ENCODE measurements at regions not wholly inside any gene's neighbourhood (a gene's known extent, or its start where the extent isn't known, plus 50 kb on each side); places are given as distances from the start of the nearest gene placed in this dataset.

DNA sequence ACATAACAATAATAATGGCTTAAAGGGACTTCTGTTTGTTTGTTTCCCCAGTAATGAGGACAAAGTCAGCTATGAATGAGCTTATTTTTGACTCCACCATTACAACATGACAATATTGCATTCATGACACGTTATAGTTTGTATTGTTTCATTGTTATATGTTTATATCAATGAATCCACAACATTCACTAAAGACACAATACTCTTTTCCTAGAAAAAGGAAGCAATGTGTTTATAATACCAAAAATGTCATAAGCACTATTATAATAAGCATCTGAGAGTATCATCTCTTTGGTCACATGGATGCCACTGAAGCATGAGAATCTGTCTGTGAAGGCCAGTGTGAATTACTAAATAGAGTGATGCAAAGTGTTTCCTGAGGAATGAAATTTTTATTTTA is 1026.9 kb upstream of the C9orf72 start:
- no peak for DNase-seq (ENCODE audit: low read depth in 2 of 2)

DNA sequence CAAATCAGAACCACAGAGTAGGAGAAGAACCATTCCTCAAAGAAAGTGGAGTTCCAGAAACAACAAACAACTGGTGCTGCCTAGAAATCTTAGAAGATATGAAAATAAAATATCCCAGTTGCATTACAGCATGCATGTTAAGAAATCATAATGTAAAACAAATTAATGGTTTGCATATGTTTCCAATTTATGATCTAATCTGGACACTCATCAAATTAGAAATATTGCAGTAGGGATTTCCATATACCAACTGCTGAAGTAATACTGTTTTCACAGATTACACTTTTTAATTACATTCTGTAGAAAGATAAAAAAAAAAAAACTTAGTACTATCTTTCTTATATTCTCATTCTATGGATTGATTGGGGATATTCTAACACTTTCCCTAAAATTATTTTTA is 1034.6 kb upstream of the C9orf72 start:
- DNase-seq (ENCODE audit: low read depth in 2 of 2) = no peak

DNA sequence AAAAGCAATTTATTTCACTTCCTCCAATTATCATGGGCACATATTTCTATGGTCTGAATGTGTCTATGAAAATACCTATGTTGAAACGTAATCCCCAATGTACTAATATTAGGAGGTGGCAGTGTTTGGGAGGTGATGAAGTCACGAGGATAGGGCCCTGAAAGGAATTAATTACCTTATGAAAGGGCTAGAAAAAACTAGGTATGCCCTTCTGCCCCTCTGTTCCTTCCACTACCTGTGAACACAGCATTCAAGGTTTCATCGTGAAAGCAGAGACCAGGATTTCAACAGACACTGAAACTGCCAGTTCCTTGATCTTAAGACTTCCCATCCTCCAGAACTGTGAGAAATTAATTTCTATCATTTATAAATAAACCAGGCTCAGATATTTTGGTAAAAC is 1037.1 kb upstream of the C9orf72 start:
- DNase-seq (ENCODE audit: low read depth in 2 of 2) = no peak

DNA sequence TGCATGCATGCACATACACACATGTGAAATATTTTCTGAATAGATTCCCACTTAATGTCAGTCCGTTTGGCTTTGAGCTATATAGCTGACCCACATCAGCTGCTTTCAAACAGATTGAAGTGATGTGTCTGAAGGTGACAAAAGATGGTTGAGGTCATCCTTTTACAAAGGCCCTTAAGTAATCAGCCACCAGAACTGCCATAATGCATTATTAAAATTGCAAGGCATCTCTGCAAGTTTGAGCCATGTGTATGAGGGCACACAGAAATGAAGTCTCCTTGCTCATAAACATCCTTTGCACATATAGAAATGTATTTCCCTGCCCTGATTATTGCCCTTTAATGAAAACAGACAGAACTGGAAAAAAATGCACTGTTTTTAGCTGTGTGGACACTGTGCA is 1043.0 kb upstream of the C9orf72 start:
- no peak for DNase-seq (ENCODE audit: low read depth in 2 of 2)

DNA sequence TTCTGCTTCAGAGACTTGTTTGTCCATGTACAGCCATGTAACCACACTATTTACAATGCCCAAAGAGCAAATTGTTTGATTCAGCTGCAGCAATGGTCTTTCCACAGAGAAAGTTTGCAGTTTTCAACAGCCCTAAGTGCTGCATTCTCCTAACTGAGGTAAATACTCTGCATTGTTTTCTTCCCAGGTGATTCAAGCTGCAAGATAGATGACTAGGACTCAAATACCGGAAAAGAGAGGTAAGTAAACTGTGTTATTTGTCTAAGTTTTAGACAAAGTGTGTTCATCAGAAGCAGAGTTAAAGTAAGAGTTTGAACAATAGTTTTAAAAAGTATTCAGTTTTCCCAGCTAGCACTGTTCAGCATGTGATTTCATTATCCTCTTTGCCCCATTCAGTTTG is 1046.7 kb upstream of the C9orf72 start:
- no peak for DNase-seq (ENCODE audit: low read depth in 2 of 2)

DNA sequence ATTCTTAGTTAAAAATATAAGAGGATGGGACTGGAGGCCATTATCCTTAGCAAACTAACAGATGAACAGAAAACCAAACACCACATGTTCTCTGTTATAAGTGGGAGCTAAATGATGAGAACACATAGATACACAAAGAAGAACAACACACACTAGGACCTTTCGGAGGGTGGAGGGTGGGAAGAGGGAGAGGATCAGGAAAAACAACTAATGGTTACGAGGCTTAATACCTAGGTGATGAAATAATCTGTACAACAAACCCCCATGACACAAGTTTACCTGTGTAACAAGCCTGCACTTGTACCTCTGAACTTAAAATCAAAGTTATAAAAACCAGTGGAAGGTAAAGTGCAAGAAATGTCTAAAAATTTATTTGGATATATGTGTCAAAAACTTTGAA is 1047.4 kb upstream of the C9orf72 start:
- no peak for DNase-seq (ENCODE audit: low read depth in 2 of 2)

DNA sequence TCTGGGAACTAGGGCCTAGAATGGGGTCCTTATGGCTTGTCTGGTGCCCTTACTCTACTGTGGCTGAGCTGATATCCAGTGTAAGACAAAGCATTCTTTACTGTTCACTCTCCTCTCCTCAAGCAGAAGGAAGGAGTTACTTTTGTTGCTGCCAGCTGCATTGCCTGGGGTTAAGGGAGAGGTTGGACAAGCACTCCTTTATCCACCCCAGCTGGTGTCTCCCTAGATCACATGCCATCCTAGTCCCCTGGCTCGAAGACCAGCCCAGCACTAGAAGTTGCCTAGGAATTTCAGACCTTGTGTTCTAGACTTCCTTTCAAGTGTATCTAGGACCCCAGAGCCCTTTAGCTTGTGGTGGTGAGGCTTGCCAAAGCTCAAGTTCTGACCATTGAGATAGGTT is 1051.5 kb upstream of the C9orf72 start:
- DNase-seq (ENCODE audit: low read depth in 2 of 2) = no peak

DNA sequence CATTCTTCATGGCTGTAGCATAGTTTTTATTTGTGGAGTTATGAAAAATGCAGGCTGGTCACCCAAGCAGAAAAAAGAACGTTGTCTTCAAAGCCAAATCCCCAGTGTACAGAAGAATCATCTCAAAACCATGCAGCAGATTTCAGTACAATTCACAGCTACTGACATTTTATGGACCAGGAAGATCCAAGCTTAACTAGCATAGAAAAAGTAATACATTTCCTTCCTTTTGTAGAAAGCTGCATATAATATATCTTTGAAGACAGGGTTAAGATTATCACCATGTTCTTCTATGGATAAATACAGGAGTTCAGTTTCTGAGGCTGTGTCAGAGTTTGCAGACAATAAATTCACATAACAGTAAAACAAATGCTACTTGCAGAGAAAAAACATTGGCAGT is 1054.8 kb upstream of the C9orf72 start:
- no peak for DNase-seq (ENCODE audit: low read depth in 2 of 2)

DNA sequence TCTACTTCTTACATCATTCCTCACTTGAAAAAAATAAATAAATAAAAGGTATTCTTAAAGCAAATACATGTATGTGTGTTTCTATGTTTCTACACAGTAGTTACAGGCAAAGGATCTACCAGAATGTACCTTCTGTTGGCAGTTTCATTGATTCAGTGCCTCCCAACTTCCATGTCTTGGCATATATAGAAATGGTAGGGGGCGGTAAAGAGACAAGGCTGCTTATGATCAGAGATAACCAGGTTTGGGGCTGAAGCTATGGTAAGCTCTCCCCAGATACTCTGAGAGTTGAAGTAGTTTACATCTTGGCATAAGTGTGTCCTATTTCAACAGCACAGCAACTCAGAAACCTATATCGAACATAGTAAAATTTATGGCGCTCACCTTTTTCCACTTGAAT is 1075.4 kb upstream of the C9orf72 start:
- DNase-seq (ENCODE audit: low read depth in 2 of 2) = no peak

DNA sequence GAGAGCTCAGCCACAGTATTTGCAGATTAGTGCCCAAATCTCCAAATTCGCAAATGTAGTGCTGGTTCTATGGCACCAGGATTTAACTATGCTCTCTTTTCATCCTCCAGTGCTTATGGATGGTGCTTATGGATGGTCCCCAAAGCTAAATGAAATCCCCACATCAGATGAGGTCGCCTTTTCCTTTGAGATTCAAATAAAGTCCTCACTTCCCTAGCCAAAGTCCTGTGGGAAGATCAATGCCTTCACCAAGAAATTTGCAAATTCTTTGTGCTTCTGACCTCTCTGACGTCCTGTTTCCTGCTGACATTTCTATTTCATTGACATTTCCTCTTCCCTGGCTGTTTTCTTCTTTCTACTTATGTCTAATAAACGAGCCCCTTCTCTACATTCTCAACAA is 1077.0 kb upstream of the C9orf72 start:
- no peak for DNase-seq (ENCODE audit: low read depth in 2 of 2)

DNA sequence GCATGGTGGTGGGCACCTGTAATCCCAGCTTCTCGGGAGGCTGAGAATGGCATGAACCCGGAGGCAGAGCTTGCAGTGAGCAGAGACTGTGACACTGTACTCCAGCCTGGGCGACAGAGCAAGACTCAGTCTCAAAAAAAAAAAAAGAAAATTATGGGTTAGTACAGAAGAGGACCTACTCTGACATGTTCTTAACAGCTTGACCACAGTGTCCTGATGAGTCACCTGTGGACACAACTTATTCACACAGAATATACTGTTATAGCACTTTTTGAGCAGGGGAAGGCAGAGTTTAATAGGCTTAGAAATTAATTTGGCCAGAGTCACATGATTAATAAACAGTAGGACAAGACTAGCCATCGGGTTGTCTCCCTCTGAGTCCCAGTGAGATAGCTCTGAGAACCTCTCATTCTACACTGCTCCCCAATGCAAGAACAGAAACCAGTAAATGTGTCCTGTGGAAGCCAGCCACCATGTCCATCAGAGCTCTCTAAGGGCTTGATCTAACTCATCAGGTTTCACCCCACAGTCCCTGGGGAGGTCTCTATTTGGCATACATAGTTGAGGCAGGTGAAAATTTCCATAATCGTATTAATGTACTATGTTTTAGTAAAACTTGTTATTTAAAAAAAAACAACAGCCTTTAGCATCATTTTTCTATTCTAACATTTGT is 1077.9 kb upstream of the C9orf72 start:
- no peak for DNase-seq (ENCODE audit: low read depth in 2 of 2)

DNA sequence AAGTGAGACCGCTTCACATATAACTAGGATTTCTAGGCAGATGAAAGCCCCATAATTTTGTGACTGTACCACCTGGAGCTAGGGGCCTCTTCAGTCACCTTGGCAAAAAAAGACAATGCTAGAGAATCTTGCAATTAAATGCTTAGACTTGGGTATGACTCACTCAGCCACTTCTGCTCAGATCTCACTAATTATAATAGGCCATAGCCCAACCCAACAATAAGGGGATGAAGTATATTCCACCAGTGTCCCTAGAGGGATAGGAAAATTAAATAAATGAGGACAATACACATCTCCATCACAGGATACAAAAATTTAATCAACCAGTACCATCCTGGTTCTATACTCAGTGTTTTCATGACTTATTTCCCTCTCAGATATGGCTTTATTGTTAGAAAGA is 1079.9 kb upstream of the C9orf72 start:
- no peak for DNase-seq (ENCODE audit: low read depth in 2 of 2)

DNA sequence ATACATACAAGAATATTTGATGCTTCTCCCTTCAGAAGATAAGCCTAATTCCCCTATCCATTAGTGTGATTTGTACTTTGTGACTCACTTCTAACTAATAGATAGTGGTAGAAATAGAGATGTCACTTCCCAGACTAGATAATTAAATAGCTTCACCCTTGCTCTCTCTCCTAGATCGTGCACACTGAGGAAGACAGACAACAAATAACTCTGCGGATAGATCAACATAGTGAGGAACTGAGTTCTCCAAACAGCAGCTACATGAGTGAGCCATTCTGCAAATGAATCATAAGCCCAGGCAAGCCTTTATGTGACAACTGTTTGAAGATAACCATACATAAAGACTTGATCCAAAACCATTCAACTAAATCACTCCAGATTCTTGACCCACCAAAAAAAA is 1083.4 kb upstream of the C9orf72 start:
- DNase-seq (ENCODE audit: low read depth in 2 of 2) = no peak

DNA sequence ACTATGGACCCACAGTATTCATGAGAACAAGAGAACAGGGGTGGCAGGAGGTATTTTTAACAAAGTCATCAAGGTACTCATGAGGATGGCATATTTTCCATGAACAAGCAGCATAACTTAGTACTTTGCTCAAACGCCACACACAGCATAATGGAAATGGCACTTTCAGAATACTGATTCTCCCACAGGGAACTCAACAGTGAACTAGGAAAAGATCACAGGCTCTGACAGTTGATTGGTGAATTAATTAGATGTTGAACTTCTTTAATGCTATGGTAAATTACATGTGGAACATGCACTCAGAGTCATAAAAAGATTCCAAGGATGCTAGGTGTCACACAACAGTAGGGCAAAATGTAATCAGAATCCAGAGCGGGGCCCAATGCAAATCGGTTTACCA is 1088.6 kb upstream of the C9orf72 start:
- no peak for DNase-seq (ENCODE audit: low read depth in 2 of 2)

DNA sequence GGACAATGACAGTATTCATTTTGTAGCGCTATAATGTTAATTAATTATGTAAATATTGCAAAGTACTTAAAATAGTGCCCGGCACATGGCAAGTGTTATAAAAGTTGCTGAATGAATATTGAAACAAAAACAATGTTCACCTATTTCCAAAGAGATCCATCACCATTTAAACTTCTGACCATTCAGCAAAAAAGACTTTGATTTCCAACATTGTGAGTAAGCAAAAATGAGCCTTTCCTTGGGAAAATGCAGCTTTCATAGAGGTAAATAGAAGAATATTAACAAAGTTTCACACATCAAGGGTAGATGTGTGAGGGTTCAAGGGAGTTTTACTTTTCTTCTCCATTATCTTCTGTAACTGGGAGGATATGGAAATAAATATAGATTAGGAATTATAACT is 1089.4 kb upstream of the C9orf72 start:
- DNase-seq (ENCODE audit: low read depth in 2 of 2) = no peak

DNA sequence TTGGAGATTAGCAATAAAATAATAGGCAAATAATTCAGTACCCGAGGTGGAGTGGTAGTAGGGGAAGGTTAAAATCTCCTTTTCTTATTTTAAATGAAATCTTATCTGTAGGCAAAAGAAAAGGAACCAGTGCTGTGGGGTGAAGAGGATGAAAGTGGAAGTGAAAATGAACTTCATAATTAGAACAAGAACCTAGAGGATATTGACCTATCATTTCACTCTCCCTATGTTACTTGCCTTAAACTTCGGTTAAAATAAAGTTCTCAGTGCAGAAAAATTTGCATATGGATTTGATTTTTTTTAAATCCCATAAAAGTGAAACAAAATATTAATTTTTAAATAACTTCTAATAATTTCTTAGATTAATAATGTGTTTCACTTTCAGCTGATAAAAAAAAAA is 1094.9 kb upstream of the C9orf72 start:
- DNase-seq (ENCODE audit: low read depth in 2 of 2) = no peak

DNA sequence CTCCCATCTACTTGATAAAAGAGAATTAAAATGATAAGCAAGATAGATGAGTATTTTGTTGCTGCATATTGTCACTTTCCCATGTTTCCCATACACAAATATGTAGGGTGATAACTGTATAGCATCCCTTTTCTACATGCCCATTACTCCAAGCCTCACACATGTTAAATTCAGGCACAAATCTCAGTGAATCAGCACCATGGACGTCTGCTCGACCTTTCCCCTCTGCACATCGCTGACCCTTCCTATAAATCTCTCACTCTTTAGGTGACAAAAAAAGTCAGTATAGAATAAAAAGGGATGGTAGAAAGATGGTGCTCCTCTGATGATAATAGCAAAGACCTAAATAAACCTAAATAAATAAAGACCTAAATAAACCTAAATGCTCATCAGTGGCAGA is 1097.7 kb upstream of the C9orf72 start:
- no peak for DNase-seq (ENCODE audit: low read depth in 2 of 2)

DNA sequence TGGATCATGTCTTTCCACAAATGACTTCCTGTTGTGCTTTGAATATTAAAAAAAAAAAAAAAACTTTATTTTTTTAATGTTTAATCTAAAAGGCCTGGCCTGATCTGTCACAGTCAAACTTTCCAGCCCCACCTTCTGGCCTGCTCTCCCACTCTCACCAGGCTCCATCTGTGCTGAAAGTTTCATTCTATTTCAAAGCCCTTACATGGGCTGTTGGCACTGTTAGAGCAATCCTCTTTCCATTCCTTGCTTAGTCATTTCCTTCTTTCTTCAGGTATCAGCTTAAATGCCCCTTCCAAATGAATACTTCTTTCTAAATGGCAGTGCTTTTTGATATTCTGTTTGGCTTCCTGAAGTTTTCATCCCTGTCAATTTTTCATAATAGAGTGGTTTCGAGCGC is 1104.8 kb upstream of the C9orf72 start:
- DNase-seq (ENCODE audit: low read depth in 2 of 2) = no peak

DNA sequence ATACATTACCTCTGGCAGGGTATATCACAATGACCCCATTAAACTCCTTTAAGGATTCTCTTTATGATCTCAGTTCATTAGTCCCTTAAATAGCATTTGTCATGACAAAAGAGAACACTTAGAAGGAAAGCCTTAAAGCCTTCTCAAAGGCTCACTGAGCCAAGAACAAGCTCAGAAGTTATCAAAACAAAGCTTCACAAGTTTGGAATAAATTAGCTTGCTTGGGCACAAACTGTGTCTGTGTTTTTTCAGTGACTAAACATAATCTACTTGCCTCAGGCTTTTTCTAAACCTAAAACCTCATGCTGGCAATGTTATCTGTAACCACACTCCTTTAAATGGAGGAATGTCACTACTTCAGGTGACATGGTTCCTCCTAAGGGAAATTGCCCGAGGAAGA is 1114.9 kb upstream of the C9orf72 start:
- no peak for DNase-seq (ENCODE audit: low read depth in 2 of 2)

DNA sequence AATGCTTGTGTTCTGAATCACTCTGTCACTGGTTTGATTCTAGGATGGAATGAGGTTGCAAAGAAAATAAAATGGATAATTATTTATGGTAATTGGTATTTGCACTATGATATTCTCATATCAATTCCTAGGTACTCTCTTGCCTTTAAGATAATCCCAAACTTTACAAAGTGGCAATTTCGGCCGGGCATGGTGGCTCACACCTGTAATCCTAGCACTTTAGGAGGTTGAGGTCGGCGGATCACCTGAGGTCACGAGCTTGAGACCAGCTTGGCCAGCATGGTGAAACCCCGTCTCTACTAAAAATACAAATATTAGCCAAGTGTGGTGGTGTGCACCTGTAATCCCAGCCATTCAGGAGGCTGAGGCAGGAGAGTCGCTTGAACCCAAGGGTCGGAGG is 1118.7 kb upstream of the C9orf72 start:
- no peak for DNase-seq (ENCODE audit: low read depth in 2 of 2)

DNA sequence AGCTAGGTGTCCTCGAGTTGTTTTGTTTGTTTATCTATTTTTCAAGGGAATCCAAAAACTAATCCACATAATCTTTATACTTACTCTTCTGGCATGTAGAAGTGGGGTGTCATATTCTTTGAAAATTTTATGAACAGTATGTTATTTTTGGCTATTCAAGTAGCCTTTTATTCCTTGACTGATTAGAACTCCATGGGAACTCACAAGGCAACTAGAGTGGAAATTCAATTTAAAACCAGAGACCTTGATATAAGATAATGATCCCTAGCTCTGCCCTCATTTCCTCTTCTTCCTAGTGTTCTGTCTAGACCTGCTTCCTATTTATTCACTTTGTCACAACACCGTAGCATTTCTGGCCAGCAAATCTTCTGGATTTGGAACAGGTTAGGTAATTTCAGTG is 1123.7 kb upstream of the C9orf72 start:
- DNase-seq (ENCODE audit: low read depth in 2 of 2) = no peak

DNA sequence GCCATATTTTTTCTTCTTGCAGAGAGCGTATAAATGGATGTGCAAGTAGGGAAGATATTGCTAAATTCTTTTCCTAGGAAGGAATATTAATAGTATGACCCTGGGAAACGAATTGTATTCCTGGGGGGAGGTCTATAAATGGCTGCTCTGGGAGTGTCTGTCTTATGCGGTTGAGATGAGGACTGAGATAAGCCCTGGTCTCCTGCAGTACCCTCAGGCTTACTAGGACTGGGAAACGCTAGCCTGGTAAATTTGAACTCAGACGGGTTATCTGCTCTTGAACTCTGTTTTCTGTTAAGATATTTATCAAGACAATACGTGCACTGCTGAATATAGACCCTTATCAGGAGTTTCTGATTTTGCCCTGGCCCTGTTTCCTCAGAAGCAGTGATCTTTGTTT is 1126.4 kb upstream of the C9orf72 start:
- DNase-seq (ENCODE audit: low read depth in 2 of 2) = no peak

DNA sequence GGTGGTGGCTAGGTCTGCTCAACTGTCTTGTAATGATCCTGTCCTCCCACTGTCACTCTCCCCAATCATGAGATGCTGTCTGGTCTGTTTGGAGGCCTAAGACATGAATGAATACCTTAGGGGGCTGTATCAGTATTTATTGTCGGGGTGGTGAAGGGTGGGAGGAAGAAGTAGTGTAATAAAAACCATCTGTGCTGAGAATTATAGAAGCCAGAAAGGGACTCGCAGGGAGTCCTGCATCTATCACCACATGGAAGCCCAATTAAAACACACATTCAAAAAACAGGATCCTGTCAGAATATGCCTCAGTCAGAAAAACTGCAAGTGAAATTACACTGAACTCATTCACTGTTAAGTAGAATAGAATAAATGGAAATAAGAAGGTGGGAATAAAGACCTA is 1134.3 kb upstream of the C9orf72 start:
- DNase-seq (ENCODE audit: low read depth in 2 of 2) = no peak

DNA sequence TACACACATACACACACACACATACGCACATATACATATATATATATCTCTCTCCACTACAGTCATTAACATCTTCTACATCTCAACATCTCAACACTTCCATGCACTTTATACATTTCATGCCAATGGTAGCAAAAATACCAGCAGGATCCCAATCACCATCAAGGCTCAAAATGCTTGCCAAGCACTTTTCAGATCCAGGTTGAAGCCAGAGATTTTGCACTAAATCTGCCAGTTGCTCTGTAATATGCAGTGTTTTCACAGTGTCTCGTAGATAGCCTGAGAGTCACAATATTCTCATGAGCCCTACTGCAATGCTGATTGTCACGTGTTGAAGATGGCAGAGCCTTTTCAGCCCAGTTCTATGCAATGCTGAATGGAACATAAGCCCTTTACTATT is 1140.9 kb upstream of the C9orf72 start:
- DNase-seq (ENCODE audit: low read depth in 2 of 2) = no peak

DNA sequence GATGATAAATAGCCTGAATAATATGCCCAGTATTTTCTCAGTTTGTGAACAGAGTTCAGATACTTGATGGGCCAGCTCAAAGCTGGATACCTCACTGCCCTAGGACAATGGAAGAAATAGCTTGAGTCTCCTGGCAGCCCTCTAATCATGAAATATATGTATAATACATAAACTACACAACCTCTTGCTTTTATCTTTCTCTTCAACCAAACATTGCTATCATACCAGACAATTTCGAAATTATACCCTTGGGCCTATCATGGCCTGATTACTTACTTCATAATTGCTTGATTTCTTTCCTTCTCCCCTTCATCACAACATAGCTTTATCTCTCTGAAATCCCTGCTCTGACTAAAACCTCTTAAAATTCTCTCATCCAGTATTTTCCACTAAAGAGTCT is 1144.9 kb upstream of the C9orf72 start:
- DNase-seq (ENCODE audit: low read depth in 2 of 2) = no peak

All from stimulated activated CD4-positive, alpha-beta T cell treated with anti-CD3 and anti-CD28 coated beads, Interleukin-12 subunit alpha, Interleukin-12 subunit beta, amount 100 ng/mL, for 24 hours (primary cell).